ENCODE measurements at regions not wholly inside any gene's neighbourhood (a gene's known extent, or its start where the extent isn't known, plus 50 kb on each side); places are given as distances from the start of the nearest gene placed in this dataset.

DNA sequence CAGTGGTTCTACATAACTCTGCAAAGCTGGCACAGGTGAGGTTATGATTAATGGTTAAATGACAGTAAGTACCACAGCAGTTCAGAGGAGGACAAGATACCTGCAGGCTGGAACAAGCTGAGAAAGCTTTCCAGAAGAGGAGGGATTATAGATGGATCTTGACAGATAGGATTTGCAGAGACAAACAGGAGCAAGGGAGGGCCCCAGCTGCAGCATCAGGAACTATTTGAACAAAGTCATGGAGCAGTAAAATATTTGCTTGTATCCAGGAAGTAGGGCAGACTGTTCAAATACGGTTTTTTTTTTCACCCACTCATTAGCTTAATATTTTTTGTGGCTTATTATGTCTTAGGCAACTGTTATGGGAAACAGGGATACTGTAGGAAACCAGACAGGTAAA lies 144.4 kb upstream of the MAN1A1 start (continued):
- TF ChIP-seq, protein P1, sequence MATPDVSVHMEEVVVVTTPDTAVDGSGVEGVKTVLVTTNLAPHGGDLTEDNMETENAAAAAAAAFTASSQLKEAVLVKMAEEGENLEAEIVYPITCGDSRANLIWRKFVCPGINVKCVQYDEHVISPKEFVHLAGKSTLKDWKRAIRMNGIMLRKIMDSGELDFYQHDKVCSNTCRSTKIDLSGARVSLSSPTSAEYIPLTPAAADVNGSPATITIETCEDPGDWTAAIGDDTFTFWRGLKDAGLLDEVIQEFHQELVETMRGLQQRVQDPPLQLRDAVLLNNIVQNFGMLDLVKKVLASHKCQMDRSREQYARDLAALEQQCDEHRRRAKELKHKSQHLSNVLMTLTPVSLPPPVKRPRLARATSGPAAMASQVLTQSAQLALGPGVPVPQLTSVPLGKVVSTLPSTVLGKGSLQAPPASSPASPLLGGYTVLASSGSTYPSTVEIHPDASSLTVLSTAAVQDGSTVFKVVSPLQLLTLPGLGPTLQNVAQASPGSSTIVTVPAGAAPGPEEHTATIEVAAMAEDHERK (CRISPR knock-in tag; IDR thresholded peaks at IDR 0.05; ENCODE audit: low read depth): no peak
- no peak for TF ChIP-seq BCL3 (CRISPR knock-in tag; IDR thresholded peaks at IDR 0.05)
- no peak for TF ChIP-seq GRHL1 (CRISPR knock-in tag; conservative IDR thresholded peaks at IDR 0.05)
- TF ChIP-seq FOSL2 (CRISPR knock-in tag; IDR thresholded peaks at IDR 0.05): peak; percentile 24; the same call in 1 of the 2 replicates
- 0 out of 4 replicates have a peak, but pooled peaks of 1 of the 2 experiments have one; percentile 9 for TF ChIP-seq NR2F1 (CRISPR knock-in tag; IDR thresholded peaks at IDR 0.05)
- TF ChIP-seq HOXA5 (CRISPR knock-in tag; IDR thresholded peaks at IDR 0.05): no peak
- TF ChIP-seq NCOA2 (CRISPR knock-in tag; IDR thresholded peaks at IDR 0.05): peak; percentile 65
- TF ChIP-seq ZNF276 (CRISPR knock-in tag; IDR thresholded peaks at IDR 0.05; ENCODE audit: low read depth): no peak
- TF ChIP-seq, protein P2, sequence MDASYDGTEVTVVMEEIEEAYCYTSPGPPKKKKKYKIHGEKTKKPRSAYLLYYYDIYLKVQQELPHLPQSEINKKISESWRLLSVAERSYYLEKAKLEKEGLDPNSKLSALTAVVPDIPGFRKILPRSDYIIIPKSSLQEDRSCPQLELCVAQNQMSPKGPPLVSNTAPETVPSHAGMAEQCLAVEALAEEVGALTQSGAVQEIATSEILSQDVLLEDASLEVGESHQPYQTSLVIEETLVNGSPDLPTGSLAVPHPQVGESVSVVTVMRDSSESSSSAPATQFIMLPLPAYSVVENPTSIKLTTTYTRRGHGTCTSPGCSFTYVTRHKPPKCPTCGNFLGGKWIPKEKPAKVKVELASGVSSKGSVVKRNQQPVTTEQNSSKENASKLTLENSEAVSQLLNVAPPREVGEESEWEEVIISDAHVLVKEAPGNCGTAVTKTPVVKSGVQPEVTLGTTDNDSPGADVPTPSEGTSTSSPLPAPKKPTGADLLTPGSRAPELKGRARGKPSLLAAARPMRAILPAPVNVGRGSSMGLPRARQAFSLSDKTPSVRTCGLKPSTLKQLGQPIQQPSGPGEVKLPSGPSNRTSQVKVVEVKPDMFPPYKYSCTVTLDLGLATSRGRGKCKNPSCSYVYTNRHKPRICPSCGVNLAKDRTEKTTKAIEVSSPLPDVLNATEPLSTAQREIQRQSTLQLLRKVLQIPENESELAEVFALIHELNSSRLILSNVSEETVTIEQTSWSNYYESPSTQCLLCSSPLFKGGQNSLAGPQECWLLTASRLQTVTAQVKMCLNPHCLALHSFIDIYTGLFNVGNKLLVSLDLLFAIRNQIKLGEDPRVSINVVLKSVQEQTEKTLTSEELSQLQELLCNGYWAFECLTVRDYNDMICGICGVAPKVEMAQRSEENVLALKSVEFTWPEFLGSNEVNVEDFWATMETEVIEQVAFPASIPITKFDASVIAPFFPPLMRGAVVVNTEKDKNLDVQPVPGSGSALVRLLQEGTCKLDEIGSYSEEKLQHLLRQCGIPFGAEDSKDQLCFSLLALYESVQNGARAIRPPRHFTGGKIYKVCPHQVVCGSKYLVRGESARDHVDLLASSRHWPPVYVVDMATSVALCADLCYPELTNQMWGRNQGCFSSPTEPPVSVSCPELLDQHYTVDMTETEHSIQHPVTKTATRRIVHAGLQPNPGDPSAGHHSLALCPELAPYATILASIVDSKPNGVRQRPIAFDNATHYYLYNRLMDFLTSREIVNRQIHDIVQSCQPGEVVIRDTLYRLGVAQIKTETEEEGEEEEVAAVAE (CRISPR knock-in tag; IDR thresholded peaks at IDR 0.05; ENCODE audit: borderline replicate concordance): 0 out of 2 replicates have a peak, but pooled peaks have one; percentile 20
- TF ChIP-seq ESRRA (CRISPR knock-in tag; IDR thresholded peaks at IDR 0.05; ENCODE audit: low read depth): no peak
- peak; percentile 59; the same call in 1 of the 2 replicates for TF ChIP-seq ELF1 (CRISPR knock-in tag; IDR thresholded peaks at IDR 0.05)
- TF ChIP-seq, protein P3, sequence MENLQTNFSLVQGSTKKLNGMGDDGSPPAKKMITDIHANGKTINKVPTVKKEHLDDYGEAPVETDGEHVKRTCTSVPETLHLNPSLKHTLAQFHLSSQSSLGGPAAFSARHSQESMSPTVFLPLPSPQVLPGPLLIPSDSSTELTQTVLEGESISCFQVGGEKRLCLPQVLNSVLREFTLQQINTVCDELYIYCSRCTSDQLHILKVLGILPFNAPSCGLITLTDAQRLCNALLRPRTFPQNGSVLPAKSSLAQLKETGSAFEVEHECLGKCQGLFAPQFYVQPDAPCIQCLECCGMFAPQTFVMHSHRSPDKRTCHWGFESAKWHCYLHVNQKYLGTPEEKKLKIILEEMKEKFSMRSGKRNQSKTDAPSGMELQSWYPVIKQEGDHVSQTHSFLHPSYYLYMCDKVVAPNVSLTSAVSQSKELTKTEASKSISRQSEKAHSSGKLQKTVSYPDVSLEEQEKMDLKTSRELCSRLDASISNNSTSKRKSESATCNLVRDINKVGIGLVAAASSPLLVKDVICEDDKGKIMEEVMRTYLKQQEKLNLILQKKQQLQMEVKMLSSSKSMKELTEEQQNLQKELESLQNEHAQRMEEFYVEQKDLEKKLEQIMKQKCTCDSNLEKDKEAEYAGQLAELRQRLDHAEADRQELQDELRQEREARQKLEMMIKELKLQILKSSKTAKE (CRISPR knock-in tag; IDR thresholded peaks at IDR 0.05; ENCODE audit: borderline replicate concordance): peak; percentile 86
- 0 out of 2 replicates have a peak, but pooled peaks have one; percentile 50 for TF ChIP-seq MEF2D (CRISPR knock-in tag; IDR thresholded peaks at IDR 0.05)
- TF ChIP-seq ARID2 (CRISPR knock-in tag; IDR thresholded peaks at IDR 0.05; ENCODE audit: borderline replicate concordance): 0 out of 2 replicates have a peak, but pooled peaks have one; percentile 46
- no peak for TF ChIP-seq SIX1 (CRISPR knock-in tag; IDR thresholded peaks at IDR 0.05; ENCODE audit: borderline replicate concordance)
- TF ChIP-seq TEAD3 (CRISPR knock-in tag; optimal IDR thresholded peaks at IDR 0.05; ENCODE audit: borderline replicate concordance): peak; percentile 27
